GM12875 (cell line): ENCODE measurements at regions not wholly inside any gene's neighbourhood (a gene's known extent, or its start where the extent isn't known, plus 50 kb on each side); places are given as distances from the start of the nearest gene placed in this dataset.

Experiments used
- H3K4me3 ChIP-seq: one replicate; pipeline ENCODE4 v1.5.1; 2011; ENCODE audit warnings: low read depth, low read length, control low read depth
- CTCF ChIP-seq: IDR thresholded peaks from 2 replicates; pipeline ENCODE4 v1.5.1; 2011; ENCODE audit warnings: low read depth, mild to moderate bottlenecking, control low read depth, inconsistent platforms, low read length, moderate library complexity, borderline replicate concordance; ENCODE audit not compliant: insufficient read depth

- TF ChIP-seq CTCF: no peak
- no peak overlapping the region for H3K4me3 ChIP-seq
These were observed 420.6 kb downstream of the SPRY1 start for GRCh38 chr4:123817025-123817688.

- H3K4me3 ChIP-seq: no peak overlapping the region
- TF ChIP-seq CTCF: no peak
These were observed 422.9 kb downstream of the SPRY1 start for GRCh38 chr4:123819362-123820035.

- no peak for TF ChIP-seq CTCF
These were observed 425.3 kb downstream of the SPRY1 start for GRCh38 chr4:123821861-123822260.

GRCh38 chr4:123822353-123822752 lies 425.8 kb downstream of the SPRY1 start:
- H3K4me3 ChIP-seq: no peak overlapping the region
- TF ChIP-seq CTCF: no peak

More at GRCh38 chr4:123821861-123822260, 425.3 kb downstream of the SPRY1 start:
- no peak overlapping the region for H3K4me3 ChIP-seq

GRCh38 chr4:123823244-123823643 lies 426.6 kb downstream of the SPRY1 start:
- H3K4me3 ChIP-seq: no peak overlapping the region
- no peak for TF ChIP-seq CTCF

GRCh38 chr4:123824524-123824923 lies 427.9 kb downstream of the SPRY1 start:
- no peak for TF ChIP-seq CTCF
- no peak overlapping the region for H3K4me3 ChIP-seq

- H3K4me3 ChIP-seq: no peak overlapping the region
- no peak for TF ChIP-seq CTCF
These were observed 429.1 kb downstream of the SPRY1 start for GRCh38 chr4:123825596-123826291.
